H9 (cell line): ENCODE measurements at regions not wholly inside any gene's neighbourhood (a gene's known extent, or its start where the extent isn't known, plus 50 kb on each side); places are given as distances from the start of the nearest gene placed in this dataset.

Source experiments
- DNase-seq: peaks from one replicate; pipeline ENCODE4 v3.0.0-alpha.2; 2017
- H2AFZ ChIP-seq: one replicate; pipeline ENCODE4 v1.6.1; 2013; ENCODE audit warnings: mild to moderate bottlenecking, low read length, control low read depth, moderate library complexity
- H2AK5ac ChIP-seq: 2 replicates; pipeline ENCODE4 v1.6.1; 2013; ENCODE audit warnings: low read length, control low read depth, mixed read lengths; ENCODE audit not compliant: insufficient read length
- H2BK120ac ChIP-seq: one replicate; pipeline ENCODE4 v1.6.1; 2013; ENCODE audit warnings: low read depth, mild to moderate bottlenecking, low read length, control low read depth, inconsistent platforms; ENCODE audit not compliant: poor library complexity, severe bottlenecking
- H2BK12ac ChIP-seq: 2 replicates; pipeline ENCODE4 v1.6.1; 2013; ENCODE audit warnings: low read length, control low read depth, mixed read lengths, low read depth; ENCODE audit not compliant: insufficient read length
- H2BK15ac ChIP-seq: 2 replicates; pipeline ENCODE4 v1.6.1; 2013; ENCODE audit warnings: low read depth, low read length, control low read depth
- H2BK20ac ChIP-seq: one replicate; pipeline ENCODE4 v1.6.1; 2013; ENCODE audit warnings: low read depth, mild to moderate bottlenecking, low read length, control low read depth, inconsistent platforms; ENCODE audit not compliant: poor library complexity, severe bottlenecking
- H2BK5ac ChIP-seq: 2 replicates; pipeline ENCODE4 v1.6.1; 2013; ENCODE audit warnings: low read length, control low read depth, mixed read lengths; ENCODE audit not compliant: insufficient read length
- H3K14ac ChIP-seq: 2 replicates; pipeline ENCODE4 v1.6.1; 2013; ENCODE audit warnings: low read length, control low read depth; ENCODE audit not compliant: insufficient read depth
- H3K18ac ChIP-seq: 2 replicates; pipeline ENCODE4 v1.6.1; 2013; ENCODE audit warnings: low read depth, mild to moderate bottlenecking, mixed read lengths, low read length, control low read depth; ENCODE audit not compliant: insufficient read length
- H3K23ac ChIP-seq: 2 replicates; pipeline ENCODE4 v1.6.1; 2013; ENCODE audit warnings: low read length, control low read depth, mixed read lengths, low read depth; ENCODE audit not compliant: insufficient read length
- H3K23me2 ChIP-seq: 2 replicates; pipeline ENCODE4 v1.6.1; 2013; ENCODE audit warnings: low read depth, mild to moderate bottlenecking, mixed read lengths, low read length, control low read depth; ENCODE audit not compliant: insufficient read length, poor library complexity, severe bottlenecking
- H3K27ac ChIP-seq: 2 replicates; pipeline ENCODE4 v1.5.1; 2013; ENCODE audit warnings: low read length, control low read depth, mixed read lengths, low read depth; ENCODE audit not compliant: insufficient read length
- H3K27me3 ChIP-seq: 2 replicates; pipeline ENCODE4 v1.6.1; 2013; ENCODE audit warnings: low read length, control low read depth, inconsistent platforms; ENCODE audit not compliant: insufficient read depth
- H3K4ac ChIP-seq: 2 replicates; pipeline ENCODE4 v1.6.1; 2013; ENCODE audit warnings: low read depth, mild to moderate bottlenecking, control low read depth, inconsistent platforms, low read length, moderate library complexity
- H3K4me1 ChIP-seq: 2 replicates; pipeline ENCODE4 v1.6.1; 2013; ENCODE audit warnings: low read length, control low read depth, inconsistent platforms; ENCODE audit not compliant: insufficient read depth
- H3K4me2 ChIP-seq: 2 replicates; pipeline ENCODE4 v1.6.1; 2013; ENCODE audit warnings: low read length, control low read depth, mixed read lengths; ENCODE audit not compliant: insufficient read length, insufficient read depth
- H3K56ac ChIP-seq: 2 replicates; pipeline ENCODE4 v1.6.1; 2013; ENCODE audit warnings: low read depth, mild to moderate bottlenecking, mixed read lengths, low read length, control low read depth; ENCODE audit not compliant: insufficient read length
- H3K79me1 ChIP-seq: 2 replicates; pipeline ENCODE4 v1.6.1; 2013; ENCODE audit warnings: low read depth, mild to moderate bottlenecking, moderate library complexity, low read length, control low read depth, inconsistent platforms; ENCODE audit not compliant: insufficient read depth, poor library complexity, severe bottlenecking
- H3K79me2 ChIP-seq: 2 replicates; pipeline ENCODE4 v1.6.1; 2013; ENCODE audit warnings: low read length, control low read depth, inconsistent platforms; ENCODE audit not compliant: insufficient read depth
- H3K9ac ChIP-seq: 2 replicates; pipeline ENCODE4 v1.6.1; 2013; ENCODE audit warnings: low read length, control low read depth, mixed read lengths; ENCODE audit not compliant: insufficient read length; ENCODE audit errors: extremely low read depth
- H3K9me3 ChIP-seq: one replicate; pipeline ENCODE4 v1.6.1; 2013; ENCODE audit warnings: low read depth, low read length, inconsistent platforms; ENCODE audit not compliant: control insufficient read depth
- H3T11ph ChIP-seq: one replicate; pipeline ENCODE4 v1.6.1; 2013; ENCODE audit warnings: mild to moderate bottlenecking, low read length, control low read depth, inconsistent platforms
- H4K20me1 ChIP-seq: one replicate; pipeline ENCODE4 v1.6.1; 2013; ENCODE audit not compliant: control insufficient read depth, insufficient read length, insufficient read depth
- H4K5ac ChIP-seq: 2 replicates; pipeline ENCODE4 v1.6.1; 2013; ENCODE audit warnings: low read depth, mild to moderate bottlenecking, mixed read lengths, low read length, control low read depth; ENCODE audit not compliant: insufficient read length
- H4K8ac ChIP-seq: replicated peaks from 2 replicates; pipeline ENCODE4 v1.6.1; 2013; ENCODE audit warnings: low read length, control low read depth, mixed read lengths, low read depth; ENCODE audit not compliant: insufficient read length
- H4K91ac ChIP-seq: 2 replicates; pipeline ENCODE4 v1.6.1; 2013; ENCODE audit warnings: low read depth, mild to moderate bottlenecking, moderate library complexity, mixed read lengths, low read length, control low read depth; ENCODE audit not compliant: insufficient read length
- H3K27ac Mint-ChIP-seq, 3 experiments: 2 replicates in 2 of 3; 3 replicates in 1 of 3; pipeline ENCODE4 v1.8.0; 2020 to 2021; ENCODE audit warnings: mixed read lengths in 3 of 3, mild to moderate bottlenecking in 1 of 3, moderate library complexity in 1 of 3
- H3K27me3 Mint-ChIP-seq: 2 replicates; pipeline ENCODE4 v1.8.0; 2021; ENCODE audit warnings: low read depth, mild to moderate bottlenecking, moderate library complexity, mixed read lengths
- H3K36me3 Mint-ChIP-seq, 3 experiments: 2 replicates in 2 of 3; 3 replicates in 1 of 3; pipeline ENCODE4 v1.8.0; 2020 to 2021; ENCODE audit warnings: low read depth in 3 of 3, mixed read lengths in 3 of 3; ENCODE audit not compliant: insufficient read depth in 1 of 3
- H3K4me1 Mint-ChIP-seq, 2 experiments: 2 replicates each; pipeline ENCODE4 v1.8.0; 2020; ENCODE audit warnings: mixed read lengths in 2 of 2
- H3K4me3 Mint-ChIP-seq, 2 experiments: 2 replicates in 1 of 2; 3 replicates in 1 of 2; pipeline ENCODE4 v1.8.0; 2020 to 2021; ENCODE audit warnings: mild to moderate bottlenecking in 2 of 2, mixed read lengths in 2 of 2, moderate library complexity in 1 of 2
- H3K9me3 Mint-ChIP-seq, 2 experiments: 2 replicates in 1 of 2; 3 replicates in 1 of 2; pipeline ENCODE4 v1.8.0; 2020; ENCODE audit warnings: mild to moderate bottlenecking in 2 of 2, mixed read lengths in 2 of 2, moderate library complexity in 1 of 2
- WGBS: extraction: QIAGEN DNeasy Blood & Tissue Kit; methylation state at CpG from one replicate; pipeline ENCODE4 v1.1.7; 2013; ENCODE audit warnings: missing lambda C conversion rate, low lambda C conversion rate, mixed read lengths; ENCODE audit not compliant: insufficient read length; ENCODE audit errors: extremely low coverage; 5-methylcytosine and 5-hydroxymethylcytosine counted together
- TF ChIP-seq, protein P1 (sequence below): fragments of 200-600 bp; sonication (generic); conservative IDR thresholded peaks from 3 replicates; pipeline ENCODE4 v1.8.0; 2021; ENCODE audit warnings: antibody characterized with exemption, mild to moderate bottlenecking

DNA sequence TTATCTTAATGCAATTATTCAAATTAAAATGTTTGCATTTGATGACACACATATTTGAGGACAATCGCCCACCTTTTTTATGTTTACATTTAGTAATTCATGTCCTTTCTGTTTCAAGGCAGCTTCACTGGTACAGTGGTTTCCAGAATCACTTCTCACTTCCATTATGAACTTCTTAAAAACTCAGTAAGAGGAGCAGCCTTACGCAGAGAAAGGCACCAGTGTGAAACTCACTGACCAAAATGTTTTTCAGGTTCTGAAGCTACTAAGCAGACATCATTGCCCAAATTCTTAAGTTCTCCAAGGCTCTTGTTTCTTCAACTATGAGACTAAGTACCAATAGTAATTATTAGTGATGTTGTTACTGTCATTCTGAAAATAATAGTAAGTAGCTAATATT is 353.1 kb upstream of the CXADR start:
- Histone ChIP-seq H2BK120ac (no peak overlapping the region), H3K27ac (no peak overlapping the region), H3K4ac (no peak overlapping the region), H3K9me3 (no peaks in the 10 kb centered on the region), H3K79me1 (no peaks in the 10 kb centered on the region), H2BK20ac (no peak overlapping the region), H3K9ac (no peak overlapping the region), H4K5ac (no peak overlapping the region), H2BK12ac (no peak overlapping the region), H3K4me2 (no peak overlapping the region), H4K91ac (no peak overlapping the region), H3K23ac (no peak overlapping the region), H3K23me2 (no peaks in the 10 kb centered on the region), H2BK15ac (no peak overlapping the region), H3T11ph (no peak overlapping the region), H4K20me1 (no peaks in the 10 kb centered on the region), H3K14ac (no peak overlapping the region), H2AFZ (no peak overlapping the region), H4K8ac (no peak overlapping the region), H3K18ac (no peak overlapping the region), H3K27me3 (no peaks in the 10 kb centered on the region), H3K4me1 (no peaks in the 10 kb centered on the region), H2BK5ac (no peak overlapping the region), H3K56ac (no peak overlapping the region), H2AK5ac (no peak overlapping the region), H3K79me2 (no peaks in the 10 kb centered on the region)
- Mint-ChIP-seq H3K27me3 (no peaks in the 10 kb centered on the region; the same call in 1 of the 2 replicates), H3K4me1 (peaks cover 0 to 3% of the 10 kb centered on the region in 2 experiments; a peak in 2 of 4 replicates), H3K4me3 (no peak overlapping the region), H3K36me3 (peaks cover 0 to 5% (median 2%) of the 10 kb centered on the region in 3 experiments; a peak in 3 of 7 replicates), H3K9me3 (peaks cover 10 to 12% of the 10 kb centered on the region in 2 experiments; a peak in 4 of 5 replicates), H3K27ac (no peak overlapping the region)
- WGBS: no CpG with 5 or more reads among the region's 2 CpGs
- no peak for DNase-seq
- TF ChIP-seq, protein P1, sequence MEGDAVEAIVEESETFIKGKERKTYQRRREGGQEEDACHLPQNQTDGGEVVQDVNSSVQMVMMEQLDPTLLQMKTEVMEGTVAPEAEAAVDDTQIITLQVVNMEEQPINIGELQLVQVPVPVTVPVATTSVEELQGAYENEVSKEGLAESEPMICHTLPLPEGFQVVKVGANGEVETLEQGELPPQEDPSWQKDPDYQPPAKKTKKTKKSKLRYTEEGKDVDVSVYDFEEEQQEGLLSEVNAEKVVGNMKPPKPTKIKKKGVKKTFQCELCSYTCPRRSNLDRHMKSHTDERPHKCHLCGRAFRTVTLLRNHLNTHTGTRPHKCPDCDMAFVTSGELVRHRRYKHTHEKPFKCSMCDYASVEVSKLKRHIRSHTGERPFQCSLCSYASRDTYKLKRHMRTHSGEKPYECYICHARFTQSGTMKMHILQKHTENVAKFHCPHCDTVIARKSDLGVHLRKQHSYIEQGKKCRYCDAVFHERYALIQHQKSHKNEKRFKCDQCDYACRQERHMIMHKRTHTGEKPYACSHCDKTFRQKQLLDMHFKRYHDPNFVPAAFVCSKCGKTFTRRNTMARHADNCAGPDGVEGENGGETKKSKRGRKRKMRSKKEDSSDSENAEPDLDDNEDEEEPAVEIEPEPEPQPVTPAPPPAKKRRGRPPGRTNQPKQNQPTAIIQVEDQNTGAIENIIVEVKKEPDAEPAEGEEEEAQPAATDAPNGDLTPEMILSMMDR: no peak
